ENCODE measurements at regions not wholly inside any gene's neighbourhood (a gene's known extent, or its start where the extent isn't known, plus 50 kb on each side); places are given as distances from the start of the nearest gene placed in this dataset.

- Mint-ChIP-seq H3K4me3 (no peak overlapping the region), H3K27me3 (ENCODE audit: low read depth in 2 of 2) (peaks cover 3 to 28% of the 10 kb centered on the region in 2 donors)
Observed at GRCh38 chr16:79723583-79724168, 123.1 kb upstream of the MAF start.

GRCh38 chr16:79721270-79721669, 120.7 kb upstream of the MAF start:
- intact Hi-C loops (cut with micrococcal nuclease) = no loop called here
- no peaks in the 10 kb centered on the region for H3K36me3 Mint-ChIP-seq
- H3K27ac Mint-ChIP-seq = no peak overlapping the region

More at GRCh38 chr16:79723583-79724168, 123.1 kb upstream of the MAF start:
- DNase-seq (no peak), ATAC-seq (no peak)
- Mint-ChIP-seq H3K4me1 (peaks cover 9 to 10% of the 10 kb centered on the region in 2 donors), H3K9me3 (peaks cover 0 to 6% of the 10 kb centered on the region in 2 donors), H3K27ac (peak overlapping the region in 1 of 2 donors; percentile 52), H3K36me3 (no peaks in the 10 kb centered on the region)
- no peaks in the 10 kb centered on the region for H3K36me3 ChIP-seq (ENCODE audit: control insufficient read depth, insufficient read depth, low read length)
- no peaks in the 10 kb centered on the region for H3K9me3 ChIP-seq (ENCODE audit: control insufficient read depth, insufficient read depth, low read length)
- no peak overlapping the region for H3K4me3 ChIP-seq (ENCODE audit: low read length)
- no peak overlapping the region for H3K27ac ChIP-seq (ENCODE audit: low read length)
- 95% methylated on average over 8 of the region's 8 CpGs for WGBS (ENCODE audit: insufficient coverage)
- TF ChIP-seq CTCF (IDR thresholded peaks at IDR 0.05) = no peak
- intact Hi-C loops (cut with micrococcal nuclease) = no loop called here
- no peaks in the 10 kb centered on the region for H3K4me1 ChIP-seq (ENCODE audit: control insufficient read depth, insufficient read depth, low read length)
- no peaks in the 10 kb centered on the region for H3K27me3 ChIP-seq (ENCODE audit: control insufficient read depth, insufficient read depth, low read length)

GRCh38 chr16:79717333-79718137, 117.0 kb upstream of the MAF start:
- Mint-ChIP-seq H3K27me3 (ENCODE audit: low read depth in 2 of 2) (peaks cover 18 to 36% of the 10 kb centered on the region in 2 donors), H3K4me3 (no peak overlapping the region), H3K9me3 (peaks cover 0 to 4% of the 10 kb centered on the region in 2 donors), H3K27ac (no peak overlapping the region), H3K4me1 (peaks cover 8% of the 10 kb centered on the region in 2 donors), H3K36me3 (no peaks in the 10 kb centered on the region)
- intact Hi-C loops (cut with micrococcal nuclease) = no loop called here
- Histone ChIP-seq H3K27ac (ENCODE audit: low read length) (no peak overlapping the region), H3K4me1 (ENCODE audit: control insufficient read depth, insufficient read depth, low read length) (no peaks in the 10 kb centered on the region), H3K36me3 (ENCODE audit: control insufficient read depth, insufficient read depth, low read length) (no peaks in the 10 kb centered on the region), H3K27me3 (ENCODE audit: control insufficient read depth, insufficient read depth, low read length) (no peaks in the 10 kb centered on the region), H3K9me3 (ENCODE audit: control insufficient read depth, insufficient read depth, low read length) (no peaks in the 10 kb centered on the region), H3K4me3 (ENCODE audit: low read length) (no peak overlapping the region)
- no peak for DNase-seq
- ATAC-seq = peak in 1 of 3 donors; percentile 40
- 73% methylated on average over 8 of the region's 8 CpGs for WGBS (ENCODE audit: insufficient coverage)
- no peak for TF ChIP-seq CTCF (IDR thresholded peaks at IDR 0.05)

More at GRCh38 chr16:79721270-79721669, 120.7 kb upstream of the MAF start:
- peaks cover 10 to 38% of the 10 kb centered on the region in 2 donors for H3K27me3 Mint-ChIP-seq (ENCODE audit: low read depth in 2 of 2)
- H3K27me3 ChIP-seq (ENCODE audit: control insufficient read depth, insufficient read depth, low read length) = no peaks in the 10 kb centered on the region
- ATAC-seq = no peak
- H3K36me3 ChIP-seq (ENCODE audit: control insufficient read depth, insufficient read depth, low read length) = no peaks in the 10 kb centered on the region
- no peaks in the 10 kb centered on the region for H3K4me1 ChIP-seq (ENCODE audit: control insufficient read depth, insufficient read depth, low read length)
- no peak overlapping the region for H3K27ac ChIP-seq (ENCODE audit: low read length)
- H3K9me3 ChIP-seq (ENCODE audit: control insufficient read depth, insufficient read depth, low read length) = no peaks in the 10 kb centered on the region
- DNase-seq = no peak
- no peak overlapping the region for H3K4me3 Mint-ChIP-seq
- peaks cover 0 to 6% of the 10 kb centered on the region in 2 donors for H3K9me3 Mint-ChIP-seq
- peaks cover 9 to 10% of the 10 kb centered on the region in 2 donors for H3K4me1 Mint-ChIP-seq
- WGBS (ENCODE audit: insufficient coverage) = 88% methylated on average over 6 of the region's 6 CpGs
- no peak for TF ChIP-seq CTCF (IDR thresholded peaks at IDR 0.05)
- H3K4me3 ChIP-seq (ENCODE audit: low read length) = no peak overlapping the region
